KOPT-K1 (cell line): ENCODE measurements at regions not wholly inside any gene's neighbourhood (a gene's known extent, or its start where the extent isn't known, plus 50 kb on each side); places are given as distances from the start of the nearest gene placed in this dataset.
A peak's percentile ranks its signal among the peaks of the same experiment; 100 is the strongest.

ENCODE experiments used
- H3K27ac ChIP-seq: fragments of 200-600 bp; sonication (generic); 2 replicates; pipeline ENCODE4 v1.5.1; 2016; ENCODE audit warnings: antibody characterized with exemption, mild to moderate bottlenecking, low read depth, low read length; ENCODE audit not compliant: poor library complexity, severe bottlenecking
- H3K36me3 ChIP-seq: fragments of 200-600 bp; sonication (generic); 2 replicates; pipeline ENCODE4 v1.5.1; 2017; ENCODE audit warnings: antibody characterized with exemption, mild to moderate bottlenecking, low read length, moderate library complexity; ENCODE audit not compliant: insufficient read depth
- H3K9me3 ChIP-seq: fragments of 200-600 bp; sonication (generic); 2 replicates; pipeline ENCODE4 v1.5.1; 2017; ENCODE audit warnings: antibody characterized with exemption, low read length, mild to moderate bottlenecking; ENCODE audit not compliant: insufficient read depth, poor library complexity, severe bottlenecking

DNA sequence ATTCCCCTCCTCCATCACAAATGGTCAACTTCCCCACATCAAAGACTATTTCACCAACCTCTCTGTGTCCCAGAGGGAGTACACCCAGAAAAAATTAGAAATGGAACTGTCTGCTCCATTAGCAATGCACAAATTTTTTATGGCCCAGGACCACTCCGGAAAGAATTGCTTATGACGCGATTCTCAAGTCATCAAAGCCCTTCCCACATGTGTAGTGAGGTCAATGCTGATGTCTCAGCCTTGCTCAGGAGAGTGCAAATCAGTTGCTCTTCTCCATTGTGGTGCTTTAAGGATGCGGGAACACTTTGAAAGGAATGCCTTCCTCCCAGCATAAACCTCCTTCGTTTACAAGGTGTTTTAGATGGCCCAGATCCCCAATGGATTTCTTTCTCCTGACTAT, 518.3 kb downstream of the PPARGC1A start:
- Histone ChIP-seq H3K9me3 (no peaks in the 10 kb centered on the region), H3K27ac (no peak overlapping the region), H3K36me3 (no peaks in the 10 kb centered on the region)

DNA sequence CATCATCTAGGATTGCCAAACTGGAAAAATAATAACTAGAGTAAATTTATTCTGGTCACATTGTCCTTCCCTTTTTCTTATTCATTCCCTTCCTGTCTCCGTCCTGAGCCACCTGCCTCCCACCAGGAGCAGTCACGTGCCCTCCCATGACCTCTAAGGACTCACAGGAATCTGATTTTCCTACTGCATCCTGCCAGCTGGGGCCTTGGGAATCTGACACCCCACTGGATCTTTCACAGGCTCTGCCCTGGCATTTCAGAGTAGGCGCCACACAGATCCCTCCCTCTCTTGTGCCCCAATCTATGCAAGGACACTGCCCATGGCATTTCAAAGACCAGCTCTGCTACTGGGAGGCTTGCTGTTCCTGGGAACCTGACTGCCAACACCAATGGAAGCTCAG, 520.5 kb downstream of the PPARGC1A start:
- Histone ChIP-seq H3K9me3 (no peaks in the 10 kb centered on the region), H3K27ac (no peak overlapping the region)

DNA sequence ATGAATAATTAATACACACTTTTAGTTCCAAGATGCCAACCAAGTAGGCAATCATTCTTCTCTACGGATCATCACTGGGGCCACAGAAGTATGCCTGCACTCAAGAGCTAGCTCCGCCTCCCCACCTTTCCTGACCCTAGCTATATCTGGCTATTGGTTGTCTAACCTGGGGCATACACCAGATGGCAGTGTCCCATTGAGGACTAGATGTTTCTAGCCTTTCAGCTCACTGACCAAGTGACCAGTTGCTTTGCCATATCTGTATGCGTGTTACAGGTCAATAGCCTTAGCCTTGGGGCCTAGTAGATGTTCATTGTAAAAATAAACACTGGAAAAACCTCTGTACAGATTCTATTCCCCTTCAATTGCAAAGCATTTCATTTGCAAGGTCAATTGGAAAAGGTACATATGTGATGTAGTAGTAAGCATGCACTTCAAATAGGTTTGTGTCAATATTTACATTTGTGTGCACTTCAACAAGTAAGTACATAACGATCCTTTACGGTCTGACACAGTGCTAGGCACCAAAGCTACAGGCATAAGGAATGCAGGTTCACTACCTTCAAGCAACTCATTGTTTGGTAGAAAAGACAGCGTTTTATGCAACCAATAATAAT, 521.7 kb downstream of the PPARGC1A start:
- no peaks in the 10 kb centered on the region for H3K9me3 ChIP-seq
- H3K27ac ChIP-seq = no peak overlapping the region
- H3K36me3 ChIP-seq = no peaks in the 10 kb centered on the region

More for the DNA sequence above, 520.5 kb downstream of the PPARGC1A start:
- no peaks in the 10 kb centered on the region for H3K36me3 ChIP-seq

DNA sequence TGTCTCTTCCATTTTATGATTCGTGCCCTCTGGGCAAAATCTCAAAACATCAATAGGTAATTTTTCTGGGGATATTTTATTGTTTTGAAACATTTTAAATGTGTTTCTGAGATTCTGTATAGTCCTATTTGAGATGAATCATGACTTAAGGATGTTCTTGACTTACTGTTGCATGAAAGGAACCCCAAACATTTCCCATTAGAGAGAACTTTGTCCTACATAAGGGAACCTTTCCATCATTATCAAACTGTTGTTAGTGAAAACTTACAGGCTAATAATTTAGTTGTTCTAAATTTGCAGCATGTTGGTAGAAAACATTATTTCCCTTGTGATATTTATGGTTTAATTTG, 523.3 kb downstream of the PPARGC1A start:
- Histone ChIP-seq H3K9me3 (no peaks in the 10 kb centered on the region), H3K27ac (no peak overlapping the region), H3K36me3 (no peaks in the 10 kb centered on the region)

GRCh38 chr4:23365871-23366556, 523.8 kb downstream of the PPARGC1A start:
- H3K36me3 ChIP-seq = no peaks in the 10 kb centered on the region
- H3K27ac ChIP-seq = no peak overlapping the region
- H3K9me3 ChIP-seq = no peaks in the 10 kb centered on the region

- H3K36me3 ChIP-seq = no peaks in the 10 kb centered on the region
- no peak overlapping the region for H3K27ac ChIP-seq
- H3K9me3 ChIP-seq = no peaks in the 10 kb centered on the region
These were observed 524.8 kb downstream of the PPARGC1A start for GRCh38 chr4:23365086-23365485.

GRCh38 chr4:23364167-23364566, 525.7 kb downstream of the PPARGC1A start:
- no peaks in the 10 kb centered on the region for H3K9me3 ChIP-seq
- H3K36me3 ChIP-seq = no peaks in the 10 kb centered on the region
- no peak overlapping the region for H3K27ac ChIP-seq

GRCh38 chr4:23361453-23361852, 528.4 kb downstream of the PPARGC1A start:
- H3K36me3 ChIP-seq = no peaks in the 10 kb centered on the region

DNA sequence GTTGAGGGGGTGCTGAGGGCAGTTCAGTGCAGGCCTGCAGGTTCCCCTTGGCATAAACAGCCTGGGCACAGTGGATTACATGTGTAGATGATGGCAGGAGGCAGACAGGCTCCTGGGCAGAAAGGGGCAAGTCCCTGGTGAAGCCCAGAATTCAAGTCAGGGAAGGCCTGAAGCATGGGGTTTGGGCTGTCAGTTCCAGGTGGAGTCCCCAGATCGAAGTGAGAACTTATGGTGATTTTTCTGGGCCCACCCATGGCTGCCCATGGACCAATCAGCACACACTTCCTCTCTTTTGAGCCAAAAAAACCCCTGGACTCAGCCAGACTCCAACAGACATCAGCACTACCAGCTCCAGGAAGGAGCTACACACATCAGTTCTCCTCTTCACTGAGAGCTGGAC, 529.1 kb downstream of the PPARGC1A start:
- no peak overlapping the region for H3K27ac ChIP-seq
- no peaks in the 10 kb centered on the region for H3K9me3 ChIP-seq
- no peaks in the 10 kb centered on the region for H3K36me3 ChIP-seq

More at GRCh38 chr4:23361453-23361852, 528.4 kb downstream of the PPARGC1A start:
- Histone ChIP-seq H3K9me3 (no peaks in the 10 kb centered on the region), H3K27ac (no peak overlapping the region)

DNA sequence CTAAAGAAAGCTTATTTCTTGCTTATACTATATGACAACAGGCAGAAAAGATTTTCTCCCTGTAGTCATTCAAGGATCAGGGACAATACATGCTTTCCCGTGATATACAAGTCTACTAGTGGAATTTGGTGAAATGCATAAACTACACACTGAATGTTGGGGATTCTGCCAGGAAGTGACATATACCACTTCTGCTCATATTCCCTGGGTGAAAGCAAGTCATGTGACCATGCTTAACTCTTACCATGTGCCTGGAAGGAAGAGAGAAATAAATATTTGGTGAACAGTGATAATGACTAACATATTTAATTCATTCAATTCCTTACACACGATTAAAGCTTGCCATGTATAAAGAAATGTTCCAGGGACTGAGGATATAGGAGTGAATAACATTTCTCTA, 534.6 kb downstream of the PPARGC1A start:
- Histone ChIP-seq H3K9me3 (no peaks in the 10 kb centered on the region), H3K27ac (no peak overlapping the region), H3K36me3 (no peaks in the 10 kb centered on the region)

DNA sequence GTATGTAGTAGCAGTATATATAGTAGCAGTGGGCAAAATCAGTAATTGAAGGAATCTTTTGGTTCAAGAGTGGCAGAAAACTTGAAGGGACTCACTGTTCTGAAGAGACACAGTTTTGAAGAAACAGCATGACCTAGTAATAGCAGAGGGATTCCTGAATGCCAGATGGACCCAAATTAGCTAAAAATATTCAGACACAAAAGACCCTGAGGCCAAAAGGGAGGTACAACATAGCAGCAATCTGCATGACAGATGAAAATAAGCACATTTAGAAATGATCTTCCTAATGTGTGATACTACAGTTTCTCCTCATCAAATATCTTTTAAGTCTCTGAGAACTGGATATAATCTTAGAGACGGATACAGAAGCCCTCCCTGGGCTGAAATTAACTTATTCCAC, 536.6 kb downstream of the PPARGC1A start:
- Histone ChIP-seq H3K36me3 (no peaks in the 10 kb centered on the region), H3K9me3 (no peaks in the 10 kb centered on the region), H3K27ac (no peak overlapping the region)

DNA sequence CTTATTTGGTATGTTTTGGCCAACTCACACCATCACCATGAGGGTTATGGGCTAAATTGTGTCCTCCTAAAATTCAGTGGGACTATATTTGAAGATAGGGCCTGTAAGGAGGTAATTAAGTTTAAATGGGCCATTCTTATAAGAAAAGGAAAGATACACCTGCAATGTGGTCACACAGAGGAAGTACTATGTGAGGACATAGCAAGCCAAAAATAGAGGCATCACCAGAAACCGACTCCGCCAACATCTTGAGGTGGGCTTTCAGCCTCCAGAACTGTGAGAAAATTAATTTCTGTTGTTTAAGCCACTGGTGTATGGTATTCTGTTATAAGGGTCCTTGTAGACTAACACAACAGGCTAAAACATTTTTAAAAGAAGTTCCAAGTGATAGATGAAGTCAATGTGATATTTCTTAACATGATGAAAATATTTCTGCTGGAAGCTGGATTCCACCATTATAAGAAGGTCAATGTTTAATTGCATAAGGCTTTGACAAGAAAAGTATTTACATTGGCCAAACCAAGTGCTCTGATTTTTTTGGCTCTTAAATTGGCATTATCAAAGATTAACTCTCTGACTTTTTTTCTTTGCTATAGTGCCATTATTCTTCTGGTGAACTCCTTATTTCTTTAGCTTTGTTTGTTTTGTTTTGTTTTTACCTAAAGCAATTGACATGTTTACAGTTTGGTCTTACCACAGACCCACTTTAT, 540.9 kb downstream of the PPARGC1A start:
- Histone ChIP-seq H3K9me3 (no peaks in the 10 kb centered on the region), H3K36me3 (no peaks in the 10 kb centered on the region), H3K27ac (no peak overlapping the region)

DNA sequence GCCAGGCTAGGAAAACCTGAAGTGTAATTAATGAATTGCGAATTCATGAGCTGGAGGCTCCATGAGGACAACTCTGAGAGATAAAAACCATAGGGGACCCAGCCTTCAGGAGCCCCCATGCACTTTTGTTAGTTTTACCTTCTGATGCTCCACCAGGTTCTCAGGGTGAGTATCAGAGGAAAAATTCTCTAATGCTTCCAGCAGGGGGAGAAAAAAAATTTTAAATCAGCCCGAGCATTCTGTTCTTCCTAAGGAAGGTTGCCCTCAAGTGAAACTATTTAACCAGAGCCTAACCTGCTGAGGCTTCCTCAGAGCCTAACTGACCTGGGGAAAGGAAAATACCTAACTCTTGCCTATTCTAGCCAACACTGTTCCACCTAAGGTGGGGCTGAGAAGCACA, 552.6 kb downstream of the PPARGC1A start:
- Histone ChIP-seq H3K27ac (no peak overlapping the region), H3K36me3 (no peaks in the 10 kb centered on the region), H3K9me3 (no peaks in the 10 kb centered on the region)

- H3K27ac ChIP-seq = peak overlapping the region; percentile 86
These were observed 555.6 kb downstream of the PPARGC1A start for GRCh38 chr4:23333946-23334878.

DNA sequence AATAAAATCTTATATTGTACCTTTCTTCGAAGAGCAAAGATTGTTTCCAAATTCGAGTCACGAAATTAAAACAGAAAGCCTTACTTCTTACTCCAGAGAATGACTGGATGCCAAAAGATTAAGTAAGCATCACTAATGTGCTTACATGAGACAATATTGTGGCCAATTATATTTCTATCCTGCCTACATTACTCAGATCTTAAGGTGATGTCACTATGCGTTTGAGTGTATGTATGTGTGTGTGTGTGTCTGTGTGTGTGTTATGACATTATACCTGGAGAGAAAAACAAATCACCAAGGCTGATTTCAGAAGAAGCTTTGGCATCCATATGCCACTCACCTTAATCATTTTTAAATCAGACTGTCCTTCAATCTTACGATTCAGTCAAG, 556.3 kb downstream of the PPARGC1A start:
- no peaks in the 10 kb centered on the region for H3K9me3 ChIP-seq
- H3K36me3 ChIP-seq = no peaks in the 10 kb centered on the region
- H3K27ac ChIP-seq = peak overlapping the region; percentile 86

More at GRCh38 chr4:23333946-23334878, 555.6 kb downstream of the PPARGC1A start:
- Histone ChIP-seq H3K9me3 (no peaks in the 10 kb centered on the region), H3K36me3 (no peaks in the 10 kb centered on the region)
